GM04503 (cell line): ENCODE measurements at regions not wholly inside any gene's neighbourhood (a gene's known extent, or its start where the extent isn't known, plus 50 kb on each side); places are given as distances from the start of the nearest gene placed in this dataset.

Experiments used
- DNase-seq: peaks from one replicate; pipeline ENCODE4 v3.0.0-alpha.2; 2012; ENCODE audit warnings: low read depth

- DNase-seq = no peak
Measured at GRCh38 chr3:23152989-23153388, 50.1 kb upstream of the UBE2E2 start.
